Stimulated activated CD8-positive, alpha-beta memory T cell treated with anti-CD3 and anti-CD28 coated beads, Interleukin-15, amount 100 ng/mL, for 48 hours (primary cell): ENCODE measurements at regions not wholly inside any gene's neighbourhood (a gene's known extent, or its start where the extent isn't known, plus 50 kb on each side); places are given as distances from the start of the nearest gene placed in this dataset.

Experiments
- DNase-seq, 2 donors: peaks; one replicate each; pipeline ENCODE4 v3.0.0-alpha.2; 2020; ENCODE audit warnings: low read depth in 2 of 2

- no peak for DNase-seq
Observed at GRCh38 chr16:85173981-85174751, 61.9 kb upstream of the CIBAR2 start.

- no peak for DNase-seq
Observed at GRCh38 chr16:85174871-85175723, 62.8 kb upstream of the CIBAR2 start.

- DNase-seq = no peak
Observed at GRCh38 chr16:85175724-85176233, 63.5 kb upstream of the CIBAR2 start.

GRCh38 chr16:85176541-85177447, 64.5 kb upstream of the CIBAR2 start:
- no peak for DNase-seq

DNA sequence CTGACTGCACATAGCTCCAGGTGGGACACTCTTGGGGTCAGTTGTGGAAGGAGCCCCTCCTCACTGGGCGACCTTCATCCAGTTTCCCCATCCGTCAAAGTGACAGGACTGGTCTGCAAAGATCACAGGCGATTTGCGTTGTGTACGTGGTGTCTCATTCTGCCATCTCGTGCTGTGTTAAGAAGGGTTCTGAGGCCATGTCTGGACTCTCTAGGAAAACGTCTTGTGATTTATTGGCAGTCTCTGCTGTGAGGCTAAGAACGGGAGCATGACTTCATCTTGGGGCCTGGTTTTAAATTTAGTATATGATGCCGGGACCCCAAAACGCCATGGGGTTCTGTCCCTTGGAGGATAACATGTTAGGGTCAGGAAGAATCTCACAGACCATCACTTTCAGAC, 65.2 kb upstream of the CIBAR2 start:
- no peak for DNase-seq

GRCh38 chr16:85178006-85178591, 65.8 kb upstream of the CIBAR2 start:
- DNase-seq = no peak

DNA sequence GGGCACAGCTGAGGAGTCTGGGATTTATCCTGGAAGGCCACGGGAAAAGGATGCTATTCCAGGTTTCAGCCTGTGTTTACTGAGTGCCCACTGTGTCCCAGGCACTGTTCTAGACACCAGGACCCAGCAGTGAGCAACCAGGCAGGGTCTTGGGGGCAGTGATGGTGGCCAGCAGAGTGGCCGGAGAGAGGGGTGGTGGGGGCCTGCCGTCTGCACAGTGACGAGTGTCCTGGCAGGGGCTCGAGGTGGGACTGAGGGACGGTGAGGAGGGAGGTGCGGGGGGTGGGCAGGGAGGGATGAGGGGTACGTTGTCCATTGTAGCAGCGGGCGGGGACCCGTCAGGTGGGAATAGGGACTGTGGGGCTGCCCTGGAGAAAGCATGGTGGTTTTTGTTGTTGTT, 66.3 kb upstream of the CIBAR2 start:
- DNase-seq = no peak

GRCh38 chr16:85179344-85180046, 67.2 kb upstream of the CIBAR2 start:
- no peak for DNase-seq

GRCh38 chr16:85180047-85180826, 68.0 kb upstream of the CIBAR2 start:
- no peak for DNase-seq

- no peak for DNase-seq
Observed at GRCh38 chr16:85180827-85181738, 68.8 kb upstream of the CIBAR2 start.

- no peak for DNase-seq
Observed at GRCh38 chr16:85181739-85182129, 69.5 kb upstream of the CIBAR2 start.

DNA sequence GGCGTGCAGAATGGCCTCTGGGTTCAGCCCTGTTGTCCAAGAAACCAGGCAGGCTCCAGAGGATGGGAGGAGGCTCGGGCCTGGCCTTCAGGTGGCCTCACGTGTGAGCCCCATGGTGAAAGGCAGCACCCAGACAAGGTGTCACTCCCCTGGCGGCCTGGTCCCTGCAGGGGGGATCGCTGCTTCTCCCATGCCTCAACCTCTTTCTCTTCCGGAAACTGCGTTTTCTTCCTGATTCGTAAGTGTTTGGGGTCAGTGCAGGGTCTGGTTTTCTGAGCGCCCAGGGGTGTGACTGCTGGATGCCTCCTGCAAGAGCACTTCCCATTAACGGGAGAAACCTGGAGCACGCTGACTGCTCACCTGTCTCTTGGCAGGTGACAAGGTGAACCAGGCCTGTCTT, 70.0 kb upstream of the CIBAR2 start:
- no peak for DNase-seq

DNA sequence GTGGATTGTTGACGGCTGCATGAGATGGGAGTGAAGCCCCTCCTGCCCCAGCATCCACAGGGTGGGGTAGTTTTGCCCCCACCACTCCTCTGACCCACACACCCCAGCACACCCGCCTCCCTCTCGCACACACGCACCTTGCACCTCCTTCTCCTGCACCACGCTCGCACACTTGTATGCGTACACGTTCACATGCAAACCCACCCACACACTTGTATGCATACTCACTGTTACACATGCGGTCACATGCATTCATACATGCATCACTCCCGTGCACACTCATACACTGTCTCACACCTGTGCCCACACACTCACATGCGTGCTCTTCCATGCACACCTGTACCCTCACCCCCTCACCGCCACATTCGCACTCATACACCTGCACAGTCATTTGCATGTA, 70.5 kb upstream of the CIBAR2 start:
- DNase-seq = no peak

- DNase-seq = no peak
Observed at GRCh38 chr16:85183564-85183963, 71.3 kb upstream of the CIBAR2 start.

GRCh38 chr16:85184404-85184803, 72.1 kb upstream of the CIBAR2 start:
- DNase-seq = no peak

- DNase-seq = no peak
Observed at GRCh38 chr16:85185303-85186100, 73.2 kb upstream of the CIBAR2 start.

GRCh38 chr16:85187002-85187401, 74.7 kb upstream of the CIBAR2 start:
- DNase-seq = no peak

DNA sequence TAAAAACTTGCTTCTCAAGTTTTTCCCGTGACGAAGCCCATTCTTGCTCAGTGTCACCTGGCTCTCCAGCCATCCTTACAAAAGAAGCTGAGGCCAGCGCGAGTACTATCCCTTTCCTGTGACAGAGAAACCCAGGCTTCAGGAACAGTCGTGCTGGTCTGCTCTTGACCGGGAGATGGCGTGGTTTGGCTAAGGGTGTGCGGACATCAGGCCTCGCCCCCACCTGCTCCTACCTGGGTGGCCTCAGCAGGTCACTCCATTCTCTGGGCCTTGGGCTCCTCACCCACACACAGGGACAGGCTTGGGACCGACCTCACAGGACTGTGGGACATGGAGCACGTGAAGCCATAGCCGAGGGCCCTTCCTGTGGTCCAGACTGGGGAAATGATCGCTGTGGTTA, 75.2 kb upstream of the CIBAR2 start:
- DNase-seq = no peak
